ENCODE measurements at regions not wholly inside any gene's neighbourhood (a gene's known extent, or its start where the extent isn't known, plus 50 kb on each side); places are given as distances from the start of the nearest gene placed in this dataset.

- no peak for DNase-seq (ENCODE audit: low read depth)
These were observed 52.9 kb upstream of the CITED4 start for GRCh38 chr1:40914927-40915569.

GRCh38 chr1:40915581-40915980 lies 53.4 kb upstream of the CITED4 start:
- DNase-seq (ENCODE audit: low read depth), result no peak

- no peak for DNase-seq (ENCODE audit: low read depth)
These were observed 56.0 kb upstream of the CITED4 start for GRCh38 chr1:40917995-40918711.

GRCh38 chr1:40919475-40920011 lies 57.4 kb upstream of the CITED4 start:
- no peak for DNase-seq (ENCODE audit: low read depth)

- no peak for DNase-seq (ENCODE audit: low read depth)
These were observed 58.0 kb upstream of the CTPS1 start for GRCh38 chr1:40921522-40921921.

- no peak for DNase-seq (ENCODE audit: low read depth)
These were observed 57.4 kb upstream of the CTPS1 start for GRCh38 chr1:40921981-40922677.

- no peak for DNase-seq (ENCODE audit: low read depth)
These were observed 56.5 kb upstream of the CTPS1 start for GRCh38 chr1:40922969-40923368.

GRCh38 chr1:40923511-40924020 lies 55.9 kb upstream of the CTPS1 start:
- no peak for DNase-seq (ENCODE audit: low read depth)

GRCh38 chr1:40924767-40925166 lies 54.7 kb upstream of the CTPS1 start:
- no peak for DNase-seq (ENCODE audit: low read depth)

- no peak for DNase-seq (ENCODE audit: low read depth)
These were observed 53.6 kb upstream of the CTPS1 start for GRCh38 chr1:40925834-40926410.

- no peak for DNase-seq (ENCODE audit: low read depth)
These were observed 53.1 kb upstream of the CTPS1 start for GRCh38 chr1:40926441-40926840.

- no peak for DNase-seq (ENCODE audit: low read depth)
These were observed 51.7 kb upstream of the CTPS1 start for GRCh38 chr1:40927781-40928180.

GRCh38 chr1:40928699-40929098 lies 50.8 kb upstream of the CTPS1 start:
- DNase-seq (ENCODE audit: low read depth), result no peak

GRCh38 chr1:40929155-40929554 lies 50.3 kb upstream of the CTPS1 start:
- peak; percentile 23 for DNase-seq (ENCODE audit: low read depth)

All from ELR (cell line).